ENCODE measurements at regions not wholly inside any gene's neighbourhood (a gene's known extent, or its start where the extent isn't known, plus 50 kb on each side); places are given as distances from the start of the nearest gene placed in this dataset.

DNA sequence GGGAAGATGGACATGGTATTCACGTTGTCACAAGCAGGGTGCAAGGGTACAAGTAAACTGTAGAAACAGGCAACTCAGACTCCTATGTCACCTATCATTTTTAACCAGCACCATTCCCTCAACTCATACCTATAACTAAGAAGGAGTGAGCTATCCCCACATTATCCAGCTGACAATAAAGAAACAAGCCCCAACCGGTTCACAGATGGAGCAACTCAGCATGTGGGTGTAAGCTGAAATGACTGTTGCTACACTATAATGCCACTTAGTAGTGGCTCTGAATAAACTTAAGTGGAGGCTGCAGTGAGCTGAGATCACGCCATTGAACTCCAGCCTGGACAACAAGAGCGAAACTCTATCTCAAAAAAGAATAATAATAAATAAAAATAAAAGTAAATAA lies 829.5 kb upstream of the MDGA2 start:
- POLR2A ChIA-PET = no interaction called here
- Histone ChIP-seq H3K27ac (ENCODE audit: extremely low read depth, low read depth, low read length) (no peak overlapping the region), H3K4me3 (ENCODE audit: low read depth, low read length) (no peak overlapping the region), H3K9me3 (ENCODE audit: control insufficient read depth, insufficient read depth, low read depth, low read length) (no peaks in the 10 kb centered on the region), H3K36me3 (ENCODE audit: control insufficient read depth in 2 of 2, insufficient read depth in 1 of 2, low read length in 2 of 2) (no peaks in the 10 kb centered on the region), H3K4me1 (ENCODE audit: control insufficient read depth, insufficient read depth, low read length) (no peaks in the 10 kb centered on the region)
- no peak for TF ChIP-seq ZNF121 (tag by site-specific recombination; IDR thresholded peaks at IDR 0.05)
- CTCF ChIA-PET = no interaction called here

DNA sequence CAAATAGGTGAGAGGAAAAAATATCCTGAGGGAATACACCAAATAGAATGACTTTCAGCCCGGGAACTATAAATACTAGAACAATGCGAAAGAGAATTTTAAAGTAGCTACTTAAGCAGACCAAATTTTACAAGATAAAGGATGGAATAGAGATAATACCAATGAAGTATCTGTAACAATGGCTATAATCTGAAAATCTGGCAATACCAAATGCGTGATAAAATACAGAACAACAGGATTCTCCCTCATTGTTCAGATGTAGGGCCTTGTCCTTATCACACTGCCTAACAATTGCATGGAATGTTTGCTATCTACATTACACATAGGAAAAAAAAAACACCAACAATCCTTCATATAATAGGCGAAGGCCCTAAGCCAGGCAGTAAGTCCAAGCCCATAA lies 815.4 kb upstream of the MDGA2 start:
- Histone ChIP-seq H3K4me1 (ENCODE audit: control insufficient read depth, insufficient read depth, low read length) (no peaks in the 10 kb centered on the region), H3K9me3 (ENCODE audit: control insufficient read depth, insufficient read depth, low read depth, low read length) (no peaks in the 10 kb centered on the region), H3K36me3 (ENCODE audit: control insufficient read depth in 2 of 2, insufficient read depth in 1 of 2, low read length in 2 of 2) (no peaks in the 10 kb centered on the region), H3K4me3 (ENCODE audit: low read depth, low read length) (no peak overlapping the region), H3K27ac (ENCODE audit: extremely low read depth, low read depth, low read length) (no peak overlapping the region)
- ChIA-PET CTCF (no interaction called here), POLR2A (no interaction called here)
- TF ChIP-seq GLIS1 (tag by site-specific recombination; IDR thresholded peaks at IDR 0.05) = no peak
- no peak for TF ChIP-seq ZNF155 (tag by site-specific recombination; IDR thresholded peaks at IDR 0.05)
- no peak for TF ChIP-seq BCL11A (tag by site-specific recombination; IDR thresholded peaks at IDR 0.05; ENCODE audit: low read depth)
- TF ChIP-seq ZNF654 (tag by site-specific recombination; IDR thresholded peaks at IDR 0.05; ENCODE audit: low read depth) = no peak
- TF ChIP-seq ZIC2 (tag by site-specific recombination; IDR thresholded peaks at IDR 0.05) = no peak
- TF ChIP-seq ZNF324 (tag by site-specific recombination; IDR thresholded peaks at IDR 0.05) = no peak
- TF ChIP-seq KLF8 (tag by site-specific recombination; IDR thresholded peaks at IDR 0.05) = no peak
- TF ChIP-seq, protein P1, sequence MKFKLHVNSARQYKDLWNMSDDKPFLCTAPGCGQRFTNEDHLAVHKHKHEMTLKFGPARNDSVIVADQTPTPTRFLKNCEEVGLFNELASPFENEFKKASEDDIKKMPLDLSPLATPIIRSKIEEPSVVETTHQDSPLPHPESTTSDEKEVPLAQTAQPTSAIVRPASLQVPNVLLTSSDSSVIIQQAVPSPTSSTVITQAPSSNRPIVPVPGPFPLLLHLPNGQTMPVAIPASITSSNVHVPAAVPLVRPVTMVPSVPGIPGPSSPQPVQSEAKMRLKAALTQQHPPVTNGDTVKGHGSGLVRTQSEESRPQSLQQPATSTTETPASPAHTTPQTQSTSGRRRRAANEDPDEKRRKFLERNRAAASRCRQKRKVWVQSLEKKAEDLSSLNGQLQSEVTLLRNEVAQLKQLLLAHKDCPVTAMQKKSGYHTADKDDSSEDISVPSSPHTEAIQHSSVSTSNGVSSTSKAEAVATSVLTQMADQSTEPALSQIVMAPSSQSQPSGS (tag by site-specific recombination; IDR thresholded peaks at IDR 0.05; ENCODE audit: low read depth) = no peak
- TF ChIP-seq MEIS1 (CRISPR knock-in tag; IDR thresholded peaks at IDR 0.05; ENCODE audit: borderline replicate concordance) = no peak
- no peak for TF ChIP-seq ZNF132 (tag by site-specific recombination; IDR thresholded peaks at IDR 0.05; ENCODE audit: borderline replicate concordance)
- no peak for TF ChIP-seq ZNF239 (tag by site-specific recombination; IDR thresholded peaks at IDR 0.05)
- TF ChIP-seq ZNF521 (tag by site-specific recombination; IDR thresholded peaks at IDR 0.05) = no peak
- no peak for TF ChIP-seq ZNF184 (tag by site-specific recombination; IDR thresholded peaks at IDR 0.05)
- no peak for TF ChIP-seq HOXD13 (CRISPR knock-in tag; IDR thresholded peaks at IDR 0.05; ENCODE audit: borderline replicate concordance)
- no peak for TF ChIP-seq ZNF621 (tag by site-specific recombination; IDR thresholded peaks at IDR 0.05)
- TF ChIP-seq ZNF311 (tag by site-specific recombination; IDR thresholded peaks at IDR 0.05; ENCODE audit: borderline replicate concordance) = no peak
- no peak for TF ChIP-seq ZBTB21 (tag by site-specific recombination; IDR thresholded peaks at IDR 0.05)
- TF ChIP-seq, protein P2, sequence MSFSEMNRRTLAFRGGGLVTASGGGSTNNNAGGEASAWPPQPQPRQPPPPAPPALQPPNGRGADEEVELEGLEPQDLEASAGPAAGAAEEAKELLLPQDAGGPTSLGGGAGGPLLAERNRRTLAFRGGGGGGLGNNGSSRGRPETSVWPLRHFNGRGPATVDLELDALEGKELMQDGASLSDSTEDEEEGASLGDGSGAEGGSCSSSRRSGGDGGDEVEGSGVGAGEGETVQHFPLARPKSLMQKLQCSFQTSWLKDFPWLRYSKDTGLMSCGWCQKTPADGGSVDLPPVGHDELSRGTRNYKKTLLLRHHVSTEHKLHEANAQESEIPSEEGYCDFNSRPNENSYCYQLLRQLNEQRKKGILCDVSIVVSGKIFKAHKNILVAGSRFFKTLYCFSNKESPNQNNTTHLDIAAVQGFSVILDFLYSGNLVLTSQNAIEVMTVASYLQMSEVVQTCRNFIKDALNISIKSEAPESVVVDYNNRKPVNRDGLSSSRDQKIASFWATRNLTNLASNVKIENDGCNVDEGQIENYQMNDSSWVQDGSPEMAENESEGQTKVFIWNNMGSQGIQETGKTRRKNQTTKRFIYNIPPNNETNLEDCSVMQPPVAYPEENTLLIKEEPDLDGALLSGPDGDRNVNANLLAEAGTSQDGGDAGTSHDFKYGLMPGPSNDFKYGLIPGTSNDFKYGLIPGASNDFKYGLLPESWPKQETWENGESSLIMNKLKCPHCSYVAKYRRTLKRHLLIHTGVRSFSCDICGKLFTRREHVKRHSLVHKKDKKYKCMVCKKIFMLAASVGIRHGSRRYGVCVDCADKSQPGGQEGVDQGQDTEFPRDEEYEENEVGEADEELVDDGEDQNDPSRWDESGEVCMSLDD (tag by site-specific recombination; IDR thresholded peaks at IDR 0.05) = no peak

- CTCF ChIA-PET = no interaction called here
- TF ChIP-seq ZNF529 (tag by site-specific recombination; IDR thresholded peaks at IDR 0.05; ENCODE audit: insufficient replicate concordance) = no peak
- TF ChIP-seq MZF1 (tag by site-specific recombination; IDR thresholded peaks at IDR 0.05; ENCODE audit: borderline replicate concordance) = no peak
- TF ChIP-seq KLF17 (tag by site-specific recombination; IDR thresholded peaks at IDR 0.05) = no peak
- TF ChIP-seq ZNF660 (tag by site-specific recombination; IDR thresholded peaks at IDR 0.05) = no peak
- TF ChIP-seq, protein P3, sequence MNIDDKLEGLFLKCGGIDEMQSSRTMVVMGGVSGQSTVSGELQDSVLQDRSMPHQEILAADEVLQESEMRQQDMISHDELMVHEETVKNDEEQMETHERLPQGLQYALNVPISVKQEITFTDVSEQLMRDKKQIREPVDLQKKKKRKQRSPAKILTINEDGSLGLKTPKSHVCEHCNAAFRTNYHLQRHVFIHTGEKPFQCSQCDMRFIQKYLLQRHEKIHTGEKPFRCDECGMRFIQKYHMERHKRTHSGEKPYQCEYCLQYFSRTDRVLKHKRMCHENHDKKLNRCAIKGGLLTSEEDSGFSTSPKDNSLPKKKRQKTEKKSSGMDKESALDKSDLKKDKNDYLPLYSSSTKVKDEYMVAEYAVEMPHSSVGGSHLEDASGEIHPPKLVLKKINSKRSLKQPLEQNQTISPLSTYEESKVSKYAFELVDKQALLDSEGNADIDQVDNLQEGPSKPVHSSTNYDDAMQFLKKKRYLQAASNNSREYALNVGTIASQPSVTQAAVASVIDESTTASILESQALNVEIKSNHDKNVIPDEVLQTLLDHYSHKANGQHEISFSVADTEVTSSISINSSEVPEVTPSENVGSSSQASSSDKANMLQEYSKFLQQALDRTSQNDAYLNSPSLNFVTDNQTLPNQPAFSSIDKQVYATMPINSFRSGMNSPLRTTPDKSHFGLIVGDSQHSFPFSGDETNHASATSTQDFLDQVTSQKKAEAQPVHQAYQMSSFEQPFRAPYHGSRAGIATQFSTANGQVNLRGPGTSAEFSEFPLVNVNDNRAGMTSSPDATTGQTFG (tag by site-specific recombination; IDR thresholded peaks at IDR 0.05; ENCODE audit: borderline replicate concordance) = no peak
- TF ChIP-seq ZBTB20 (tag by site-specific recombination; IDR thresholded peaks at IDR 0.05) = no peak
- no peak for TF ChIP-seq ZNF426 (tag by site-specific recombination; IDR thresholded peaks at IDR 0.05)
- no peak for TF ChIP-seq ZNF366 (tag by site-specific recombination; conservative IDR thresholded peaks at IDR 0.05)
These were observed 798.5 kb upstream of the MDGA2 start for GRCh38 chr14:48473944-48474343.

More at GRCh38 chr14:48473944-48474343, 798.5 kb upstream of the MDGA2 start:
- H3K4me3 ChIP-seq (ENCODE audit: low read depth, low read length) = no peak overlapping the region
- no peak overlapping the region for H3K27ac ChIP-seq (ENCODE audit: extremely low read depth, low read depth, low read length)
- no peaks in the 10 kb centered on the region for H3K36me3 ChIP-seq (ENCODE audit: control insufficient read depth in 2 of 2, insufficient read depth in 1 of 2, low read length in 2 of 2)
- no peaks in the 10 kb centered on the region for H3K9me3 ChIP-seq (ENCODE audit: control insufficient read depth, insufficient read depth, low read depth, low read length)
- no peaks in the 10 kb centered on the region for H3K4me1 ChIP-seq (ENCODE audit: control insufficient read depth, insufficient read depth, low read length)
- POLR2A ChIA-PET = no interaction called here
